NB4 (cell line): ENCODE measurements at regions not wholly inside any gene's neighbourhood (a gene's known extent, or its start where the extent isn't known, plus 50 kb on each side); places are given as distances from the start of the nearest gene placed in this dataset.

Source experiments
- CTCF ChIP-seq: IDR thresholded peaks from one replicate; pipeline ENCODE4 v1.5.1; 2012; ENCODE audit warnings: low read depth, low read length
- POLR2A ChIP-seq: IDR thresholded peaks from 2 replicates; pipeline ENCODE4 v1.6.1; 2011; ENCODE audit warnings: mild to moderate bottlenecking; ENCODE audit not compliant: insufficient read length; ENCODE audit errors: extremely low read depth
- TF ChIP-seq, protein P1 (sequence below): IDR thresholded peaks from 2 replicates; pipeline ENCODE4 v1.6.1; 2011; ENCODE audit warnings: low read depth, low read length

GRCh38 chr12:59407799-59408198, 188.0 kb upstream of the SLC16A7 start:
- TF ChIP-seq CTCF (no peak), POLR2A (no peak)
- TF ChIP-seq, protein P1, sequence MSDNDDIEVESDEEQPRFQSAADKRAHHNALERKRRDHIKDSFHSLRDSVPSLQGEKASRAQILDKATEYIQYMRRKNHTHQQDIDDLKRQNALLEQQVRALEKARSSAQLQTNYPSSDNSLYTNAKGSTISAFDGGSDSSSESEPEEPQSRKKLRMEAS: no peak
